ENCODE measurements at regions not wholly inside any gene's neighbourhood (a gene's known extent, or its start where the extent isn't known, plus 50 kb on each side); places are given as distances from the start of the nearest gene placed in this dataset.

- H3K4me1 ChIP-seq, result peaks cover 31% of the 10 kb centered on the region
- TF ChIP-seq POLR2A (IDR thresholded peaks at IDR 0.05) (no peak), POLR2AphosphoS5 (IDR thresholded peaks at IDR 0.05; ENCODE audit: insufficient read depth in 1 of 2, low read depth in 1 of 2) (no peak), CTCF (IDR thresholded peaks at IDR 0.05) (no peak)
- no peak overlapping the region for H3K4me3 ChIP-seq
These were observed 62.2 kb downstream of the KCNRG start for GRCh38 chr13:50077431-50077830.

DNA sequence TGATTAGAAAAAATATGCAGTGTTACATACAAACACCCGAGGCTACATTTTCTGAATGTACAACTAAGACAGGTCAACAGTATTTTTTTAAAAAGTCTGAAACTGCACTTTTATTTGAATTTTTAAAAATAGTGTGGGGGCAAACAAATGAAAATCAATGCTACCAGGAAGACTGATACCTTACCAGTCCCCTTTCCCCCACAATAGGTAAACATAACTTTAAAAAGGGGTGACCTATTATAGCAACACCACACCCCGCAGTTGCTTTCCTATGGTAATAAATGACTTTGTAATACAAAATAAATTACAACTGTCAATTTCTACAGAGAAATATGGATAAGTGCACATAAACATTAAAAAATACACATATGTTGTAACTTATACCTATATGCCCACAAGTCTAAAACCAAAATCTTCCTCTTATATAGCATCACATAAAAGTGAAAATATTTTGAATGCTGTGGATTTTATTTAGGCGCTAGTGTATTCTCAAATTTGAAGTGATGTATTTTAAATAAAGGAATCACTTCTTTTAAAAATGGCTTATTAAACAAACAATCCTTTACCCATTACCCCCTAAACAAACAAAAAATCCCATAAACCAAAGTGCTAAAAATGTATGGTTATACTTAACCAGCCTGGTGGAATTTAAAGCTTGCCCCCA lies 63.1 kb downstream of the KCNRG start:
- intact Hi-C loops (cut with DNase I), result no loop called here
- H3K4me1 ChIP-seq, result peaks cover 41% of the 10 kb centered on the region
- peak overlapping the region; percentile 87 for H3K27ac ChIP-seq
- H3K9me3 ChIP-seq, result no peaks in the 10 kb centered on the region
- no peak for TF ChIP-seq POLR2AphosphoS5 (IDR thresholded peaks at IDR 0.05; ENCODE audit: insufficient read depth in 1 of 2, low read depth in 1 of 2)
- no peak for DNase-seq (ENCODE audit: extremely low spot score in 2 of 2)
- H3K36me3 ChIP-seq, result no peaks in the 10 kb centered on the region
- no peaks in the 10 kb centered on the region for H3K27me3 ChIP-seq
- H3K4me3 ChIP-seq, result no peak overlapping the region

More at GRCh38 chr13:50077431-50077830, 62.2 kb downstream of the KCNRG start:
- H3K27ac ChIP-seq, result peak overlapping the region; percentile 87
- intact Hi-C loops (cut with DNase I), result no loop called here
- no peaks in the 10 kb centered on the region for H3K9me3 ChIP-seq
- no peak for DNase-seq (ENCODE audit: extremely low spot score in 2 of 2)
- H3K36me3 ChIP-seq, result no peaks in the 10 kb centered on the region
- no peaks in the 10 kb centered on the region for H3K27me3 ChIP-seq

DNA sequence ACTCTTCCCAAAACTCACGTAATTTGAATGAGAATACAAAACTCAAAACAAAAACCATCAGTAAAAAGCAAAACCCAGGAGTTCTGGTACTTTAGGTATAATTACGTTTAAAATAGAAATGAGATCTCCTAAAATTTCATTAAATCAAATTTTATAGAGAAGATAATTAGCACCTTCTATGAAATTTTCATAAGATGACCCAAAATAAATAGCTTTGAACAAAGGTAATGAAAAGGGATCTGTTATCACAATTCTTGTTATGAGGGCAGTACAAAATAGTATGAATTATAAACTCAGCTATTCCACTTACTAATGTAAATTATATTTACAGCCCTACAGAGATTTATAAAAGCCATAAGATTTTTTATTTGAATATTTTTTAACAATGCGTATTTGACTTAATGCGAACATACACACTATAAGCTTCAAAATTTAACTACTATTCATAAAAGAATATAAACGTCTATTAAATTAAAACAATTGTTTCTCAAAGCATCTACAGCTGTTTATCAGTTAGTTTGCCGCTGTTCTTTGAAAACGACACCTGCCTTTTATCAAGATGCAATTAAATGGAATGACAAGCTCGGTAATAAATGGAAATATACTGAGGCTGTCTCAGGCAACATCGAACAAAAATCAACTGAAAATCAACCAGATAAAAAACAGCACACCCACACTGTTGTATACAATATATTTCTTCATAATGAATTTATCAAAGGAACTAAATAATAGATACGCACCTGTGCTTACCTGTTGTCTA lies 63.8 kb downstream of the KCNRG start:
- DNase-seq (ENCODE audit: extremely low spot score in 2 of 2), result no peak
- intact Hi-C loops (cut with DNase I), result no loop called here
- Histone ChIP-seq H3K27me3 (no peaks in the 10 kb centered on the region), H3K4me1 (peaks cover 48% of the 10 kb centered on the region), H3K27ac (peak overlapping the region; percentile 87), H3K36me3 (no peaks in the 10 kb centered on the region), H3K4me3 (peak overlapping the region in 1 of 2 donors; percentile 58), H3K9me3 (no peaks in the 10 kb centered on the region)
- TF ChIP-seq CTCF (IDR thresholded peaks at IDR 0.05), result no peak
- TF ChIP-seq POLR2AphosphoS5 (IDR thresholded peaks at IDR 0.05; ENCODE audit: insufficient read depth in 1 of 2, low read depth in 1 of 2), result no peak
- no peak for TF ChIP-seq POLR2A (IDR thresholded peaks at IDR 0.05)

- Histone ChIP-seq H3K4me3 (peak overlapping the region; percentile 45 to 58), H3K27me3 (no peaks in the 10 kb centered on the region), H3K9me3 (no peaks in the 10 kb centered on the region), H3K4me1 (peaks cover 53% of the 10 kb centered on the region), H3K36me3 (no peaks in the 10 kb centered on the region), H3K27ac (peak overlapping the region; percentile 87)
- no peak for TF ChIP-seq POLR2AphosphoS5 (IDR thresholded peaks at IDR 0.05; ENCODE audit: insufficient read depth in 1 of 2, low read depth in 1 of 2)
- no peak for TF ChIP-seq POLR2A (IDR thresholded peaks at IDR 0.05)
- TF ChIP-seq CTCF (IDR thresholded peaks at IDR 0.05), result no peak
- intact Hi-C loops (cut with DNase I), result loop anchor here (2.0 to 10.0 kb wide), 3 partner anchors 45 to 833 kb away; no protein-coding TSS in a partner anchor
- no peak for DNase-seq (ENCODE audit: extremely low spot score in 2 of 2)
These were observed 64.5 kb downstream of the KCNRG start for GRCh38 chr13:50079655-50080202.

GRCh38 chr13:50080203-50080910 lies 65.1 kb downstream of the KCNRG start:
- H3K4me3 ChIP-seq, result peak overlapping the region; percentile 45 to 58
- no peak for DNase-seq (ENCODE audit: extremely low spot score in 2 of 2)
- H3K36me3 ChIP-seq, result no peaks in the 10 kb centered on the region
- intact Hi-C loops (cut with DNase I), result loop anchor here (2.0 to 10.0 kb wide), 3 partner anchors 44 to 832 kb away; no protein-coding TSS in a partner anchor
- H3K27me3 ChIP-seq, result no peaks in the 10 kb centered on the region
- H3K4me1 ChIP-seq, result peaks cover 56% of the 10 kb centered on the region
- no peak for TF ChIP-seq CTCF (IDR thresholded peaks at IDR 0.05)
- TF ChIP-seq POLR2AphosphoS5 (IDR thresholded peaks at IDR 0.05; ENCODE audit: insufficient read depth in 1 of 2, low read depth in 1 of 2), result no peak
- no peak for TF ChIP-seq POLR2A (IDR thresholded peaks at IDR 0.05)
- H3K9me3 ChIP-seq, result no peaks in the 10 kb centered on the region
- peak overlapping the region; percentile 87 for H3K27ac ChIP-seq

Data from vagina (tissue), 2 donors.